ENCODE measurements at regions not wholly inside any gene's neighbourhood (a gene's known extent, or its start where the extent isn't known, plus 50 kb on each side); places are given as distances from the start of the nearest gene placed in this dataset.

- TF ChIP-seq ESRRG (CRISPR knock-in tag; IDR thresholded peaks at IDR 0.05) (no peak), ZNF70 (CRISPR knock-in tag; IDR thresholded peaks at IDR 0.05) (no peak), ZC3H10 (CRISPR knock-in tag; IDR thresholded peaks at IDR 0.05) (no peak), ZNF565 (CRISPR knock-in tag; conservative IDR thresholded peaks at IDR 0.05; ENCODE audit: low read depth) (no peak), TCF4 (CRISPR knock-in tag; IDR thresholded peaks at IDR 0.05; ENCODE audit: borderline replicate concordance) (no peak), RARB (CRISPR knock-in tag; IDR thresholded peaks at IDR 0.05) (no peak), GLIS3 (CRISPR knock-in tag; IDR thresholded peaks at IDR 0.05) (no peak), ARNTL (CRISPR knock-in tag; IDR thresholded peaks at IDR 0.05; ENCODE audit: borderline replicate concordance, low read depth) (no peak), PPARA (CRISPR knock-in tag; IDR thresholded peaks at IDR 0.05; ENCODE audit: borderline replicate concordance) (no peak), TOX (CRISPR knock-in tag; IDR thresholded peaks at IDR 0.05; ENCODE audit: borderline replicate concordance) (no peak), OSR1 (CRISPR knock-in tag; IDR thresholded peaks at IDR 0.05) (no peak)
- TF ChIP-seq, protein P1, sequence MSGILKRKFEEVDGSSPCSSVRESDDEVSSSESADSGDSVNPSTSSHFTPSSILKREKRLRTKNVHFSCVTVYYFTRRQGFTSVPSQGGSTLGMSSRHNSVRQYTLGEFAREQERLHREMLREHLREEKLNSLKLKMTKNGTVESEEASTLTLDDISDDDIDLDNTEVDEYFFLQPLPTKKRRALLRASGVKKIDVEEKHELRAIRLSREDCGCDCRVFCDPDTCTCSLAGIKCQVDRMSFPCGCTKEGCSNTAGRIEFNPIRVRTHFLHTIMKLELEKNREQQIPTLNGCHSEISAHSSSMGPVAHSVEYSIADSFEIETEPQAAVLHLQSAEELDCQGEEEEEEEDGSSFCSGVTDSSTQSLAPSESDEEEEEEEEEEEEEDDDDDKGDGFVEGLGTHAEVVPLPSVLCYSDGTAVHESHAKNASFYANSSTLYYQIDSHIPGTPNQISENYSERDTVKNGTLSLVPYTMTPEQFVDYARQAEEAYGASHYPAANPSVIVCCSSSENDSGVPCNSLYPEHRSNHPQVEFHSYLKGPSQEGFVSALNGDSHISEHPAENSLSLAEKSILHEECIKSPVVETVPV (CRISPR knock-in tag; IDR thresholded peaks at IDR 0.05) = no peak
- no peak for ATAC-seq
Measured at GRCh38 chr1:29785137-29785527, 548.8 kb downstream of the PTPRU start.

- ATAC-seq = no peak
Measured at GRCh38 chr1:29784276-29785136, 548.2 kb downstream of the PTPRU start.

DNA sequence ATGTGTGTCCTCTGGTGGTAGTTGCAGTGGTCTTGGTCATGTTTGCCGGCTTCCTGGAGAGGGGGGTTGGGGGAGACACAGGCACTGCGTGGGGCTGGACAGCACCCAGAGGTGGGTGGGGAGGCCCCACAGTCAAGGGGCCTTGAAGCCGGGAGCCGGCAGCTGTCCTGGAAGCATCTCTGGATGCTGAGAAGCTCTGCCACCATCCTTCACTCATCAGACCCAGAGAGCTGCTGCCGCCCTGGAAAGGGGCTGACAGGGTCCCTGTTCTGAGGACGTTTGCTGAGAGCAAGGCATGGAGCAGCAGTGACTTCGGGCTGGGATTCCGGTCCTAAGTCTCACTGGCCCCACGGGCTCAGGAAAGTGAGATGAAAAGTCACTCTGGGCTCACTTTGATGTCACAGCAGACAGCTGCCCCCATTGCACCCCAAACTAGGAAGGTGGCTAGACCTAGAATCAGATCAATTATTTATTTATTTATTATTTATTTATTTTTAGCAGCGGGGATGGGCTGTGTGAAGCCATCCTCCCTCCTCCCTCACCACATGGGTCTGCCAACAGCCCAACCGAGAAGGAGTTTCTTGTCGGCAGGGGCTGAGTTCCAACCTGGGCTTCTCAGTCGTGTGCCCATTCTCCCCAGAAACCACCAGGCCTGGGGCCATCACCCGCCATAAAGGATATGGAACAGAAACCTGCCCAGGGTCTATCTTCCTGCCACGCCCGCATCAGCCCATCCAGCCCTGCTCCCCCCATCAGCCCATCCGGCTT is 547.4 kb downstream of the PTPRU start:
- TF ChIP-seq GLIS3 (CRISPR knock-in tag; IDR thresholded peaks at IDR 0.05) = no peak
- no peak for TF ChIP-seq PPARA (CRISPR knock-in tag; IDR thresholded peaks at IDR 0.05; ENCODE audit: borderline replicate concordance)
- no peak for TF ChIP-seq TSHZ2 (CRISPR knock-in tag; IDR thresholded peaks at IDR 0.05)
- no peak for TF ChIP-seq ZC3H10 (CRISPR knock-in tag; IDR thresholded peaks at IDR 0.05)
- TF ChIP-seq, protein P1 (CRISPR knock-in tag; IDR thresholded peaks at IDR 0.05) = no peak
- no peak for ATAC-seq

More at GRCh38 chr1:29784276-29785136, 548.2 kb downstream of the PTPRU start:
- TF ChIP-seq ZFP3 (CRISPR knock-in tag; IDR thresholded peaks at IDR 0.05) (no peak), ZNF8 (CRISPR knock-in tag; IDR thresholded peaks at IDR 0.05) (no peak), ZNF70 (CRISPR knock-in tag; IDR thresholded peaks at IDR 0.05) (no peak), CSDC2 (CRISPR knock-in tag; IDR thresholded peaks at IDR 0.05) (no peak), TOX (CRISPR knock-in tag; IDR thresholded peaks at IDR 0.05; ENCODE audit: borderline replicate concordance) (no peak), OSR1 (CRISPR knock-in tag; IDR thresholded peaks at IDR 0.05) (no peak)
- TF ChIP-seq, protein P2, sequence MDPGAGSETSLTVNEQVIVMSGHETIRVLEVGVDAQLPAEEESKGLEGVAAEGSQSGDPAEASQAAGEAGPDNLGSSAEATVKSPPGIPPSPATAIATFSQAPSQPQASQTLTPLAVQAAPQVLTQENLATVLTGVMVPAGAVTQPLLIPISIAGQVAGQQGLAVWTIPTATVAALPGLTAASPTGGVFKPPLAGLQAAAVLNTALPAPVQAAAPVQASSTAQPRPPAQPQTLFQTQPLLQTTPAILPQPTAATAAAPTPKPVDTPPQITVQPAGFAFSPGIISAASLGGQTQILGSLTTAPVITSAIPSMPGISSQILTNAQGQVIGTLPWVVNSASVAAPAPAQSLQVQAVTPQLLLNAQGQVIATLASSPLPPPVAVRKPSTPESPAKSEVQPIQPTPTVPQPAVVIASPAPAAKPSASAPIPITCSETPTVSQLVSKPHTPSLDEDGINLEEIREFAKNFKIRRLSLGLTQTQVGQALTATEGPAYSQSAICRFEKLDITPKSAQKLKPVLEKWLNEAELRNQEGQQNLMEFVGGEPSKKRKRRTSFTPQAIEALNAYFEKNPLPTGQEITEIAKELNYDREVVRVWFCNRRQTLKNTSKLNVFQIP (CRISPR knock-in tag; IDR thresholded peaks at IDR 0.05; ENCODE audit: borderline replicate concordance, low read depth) = no peak

GRCh38 chr1:29782846-29783507 is 546.7 kb downstream of the PTPRU start:
- ATAC-seq = no peak
- TF ChIP-seq ZNF565 (CRISPR knock-in tag; conservative IDR thresholded peaks at IDR 0.05; ENCODE audit: low read depth) = no peak
- TF ChIP-seq RARB (CRISPR knock-in tag; IDR thresholded peaks at IDR 0.05) = no peak
- no peak for TF ChIP-seq GLIS3 (CRISPR knock-in tag; IDR thresholded peaks at IDR 0.05)
- no peak for TF ChIP-seq TOX (CRISPR knock-in tag; IDR thresholded peaks at IDR 0.05; ENCODE audit: borderline replicate concordance)
- no peak for TF ChIP-seq BACH2 (CRISPR knock-in tag; IDR thresholded peaks at IDR 0.05; ENCODE audit: borderline replicate concordance)
- TF ChIP-seq, protein P3, sequence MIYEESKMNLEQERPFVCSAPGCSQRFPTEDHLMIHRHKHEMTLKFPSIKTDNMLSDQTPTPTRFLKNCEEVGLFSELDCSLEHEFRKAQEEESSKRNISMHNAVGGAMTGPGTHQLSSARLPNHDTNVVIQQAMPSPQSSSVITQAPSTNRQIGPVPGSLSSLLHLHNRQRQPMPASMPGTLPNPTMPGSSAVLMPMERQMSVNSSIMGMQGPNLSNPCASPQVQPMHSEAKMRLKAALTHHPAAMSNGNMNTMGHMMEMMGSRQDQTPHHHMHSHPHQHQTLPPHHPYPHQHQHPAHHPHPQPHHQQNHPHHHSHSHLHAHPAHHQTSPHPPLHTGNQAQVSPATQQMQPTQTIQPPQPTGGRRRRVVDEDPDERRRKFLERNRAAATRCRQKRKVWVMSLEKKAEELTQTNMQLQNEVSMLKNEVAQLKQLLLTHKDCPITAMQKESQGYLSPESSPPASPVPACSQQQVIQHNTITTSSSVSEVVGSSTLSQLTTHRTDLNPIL (CRISPR knock-in tag; IDR thresholded peaks at IDR 0.05; ENCODE audit: low read depth) = no peak
- TF ChIP-seq ZNF8 (CRISPR knock-in tag; IDR thresholded peaks at IDR 0.05) = no peak
- TF ChIP-seq ESRRG (CRISPR knock-in tag; IDR thresholded peaks at IDR 0.05) = no peak
- TF ChIP-seq, protein P4, sequence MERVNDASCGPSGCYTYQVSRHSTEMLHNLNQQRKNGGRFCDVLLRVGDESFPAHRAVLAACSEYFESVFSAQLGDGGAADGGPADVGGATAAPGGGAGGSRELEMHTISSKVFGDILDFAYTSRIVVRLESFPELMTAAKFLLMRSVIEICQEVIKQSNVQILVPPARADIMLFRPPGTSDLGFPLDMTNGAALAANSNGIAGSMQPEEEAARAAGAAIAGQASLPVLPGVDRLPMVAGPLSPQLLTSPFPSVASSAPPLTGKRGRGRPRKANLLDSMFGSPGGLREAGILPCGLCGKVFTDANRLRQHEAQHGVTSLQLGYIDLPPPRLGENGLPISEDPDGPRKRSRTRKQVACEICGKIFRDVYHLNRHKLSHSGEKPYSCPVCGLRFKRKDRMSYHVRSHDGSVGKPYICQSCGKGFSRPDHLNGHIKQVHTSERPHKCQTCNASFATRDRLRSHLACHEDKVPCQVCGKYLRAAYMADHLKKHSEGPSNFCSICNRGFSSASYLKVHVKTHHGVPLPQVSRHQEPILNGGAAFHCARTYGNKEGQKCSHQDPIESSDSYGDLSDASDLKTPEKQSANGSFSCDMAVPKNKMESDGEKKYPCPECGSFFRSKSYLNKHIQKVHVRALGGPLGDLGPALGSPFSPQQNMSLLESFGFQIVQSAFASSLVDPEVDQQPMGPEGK (CRISPR knock-in tag; IDR thresholded peaks at IDR 0.05; ENCODE audit: borderline replicate concordance) = no peak
- TF ChIP-seq ISL1 (CRISPR knock-in tag; IDR thresholded peaks at IDR 0.05) = no peak
- no peak for TF ChIP-seq SNAI2 (CRISPR knock-in tag; IDR thresholded peaks at IDR 0.05)
